GM12872 (cell line): ENCODE measurements at regions not wholly inside any gene's neighbourhood (a gene's known extent, or its start where the extent isn't known, plus 50 kb on each side); places are given as distances from the start of the nearest gene placed in this dataset.

Source experiments
- TF ChIP-seq, protein P1 (sequence below): IDR thresholded peaks from 3 replicates; pipeline ENCODE4 v1.5.1; 2011; ENCODE audit warnings: low read depth, mild to moderate bottlenecking, low read length, moderate library complexity; ENCODE audit not compliant: insufficient read depth

- TF ChIP-seq, protein P1, sequence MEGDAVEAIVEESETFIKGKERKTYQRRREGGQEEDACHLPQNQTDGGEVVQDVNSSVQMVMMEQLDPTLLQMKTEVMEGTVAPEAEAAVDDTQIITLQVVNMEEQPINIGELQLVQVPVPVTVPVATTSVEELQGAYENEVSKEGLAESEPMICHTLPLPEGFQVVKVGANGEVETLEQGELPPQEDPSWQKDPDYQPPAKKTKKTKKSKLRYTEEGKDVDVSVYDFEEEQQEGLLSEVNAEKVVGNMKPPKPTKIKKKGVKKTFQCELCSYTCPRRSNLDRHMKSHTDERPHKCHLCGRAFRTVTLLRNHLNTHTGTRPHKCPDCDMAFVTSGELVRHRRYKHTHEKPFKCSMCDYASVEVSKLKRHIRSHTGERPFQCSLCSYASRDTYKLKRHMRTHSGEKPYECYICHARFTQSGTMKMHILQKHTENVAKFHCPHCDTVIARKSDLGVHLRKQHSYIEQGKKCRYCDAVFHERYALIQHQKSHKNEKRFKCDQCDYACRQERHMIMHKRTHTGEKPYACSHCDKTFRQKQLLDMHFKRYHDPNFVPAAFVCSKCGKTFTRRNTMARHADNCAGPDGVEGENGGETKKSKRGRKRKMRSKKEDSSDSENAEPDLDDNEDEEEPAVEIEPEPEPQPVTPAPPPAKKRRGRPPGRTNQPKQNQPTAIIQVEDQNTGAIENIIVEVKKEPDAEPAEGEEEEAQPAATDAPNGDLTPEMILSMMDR: no peak
Measured at GRCh38 chr10:78929541-78929940, 139.2 kb upstream of the ZMIZ1 start.

GRCh38 chr10:78931321-78932053 is 137.3 kb upstream of the ZMIZ1 start:
- TF ChIP-seq, protein P1: no peak

GRCh38 chr10:78932054-78932386 is 136.7 kb upstream of the ZMIZ1 start:
- TF ChIP-seq, protein P1: no peak

GRCh38 chr10:78932861-78933260 is 135.9 kb upstream of the ZMIZ1 start:
- TF ChIP-seq, protein P1: no peak

- TF ChIP-seq, protein P1: no peak
Measured at GRCh38 chr10:78933828-78934531, 134.8 kb upstream of the ZMIZ1 start.

DNA sequence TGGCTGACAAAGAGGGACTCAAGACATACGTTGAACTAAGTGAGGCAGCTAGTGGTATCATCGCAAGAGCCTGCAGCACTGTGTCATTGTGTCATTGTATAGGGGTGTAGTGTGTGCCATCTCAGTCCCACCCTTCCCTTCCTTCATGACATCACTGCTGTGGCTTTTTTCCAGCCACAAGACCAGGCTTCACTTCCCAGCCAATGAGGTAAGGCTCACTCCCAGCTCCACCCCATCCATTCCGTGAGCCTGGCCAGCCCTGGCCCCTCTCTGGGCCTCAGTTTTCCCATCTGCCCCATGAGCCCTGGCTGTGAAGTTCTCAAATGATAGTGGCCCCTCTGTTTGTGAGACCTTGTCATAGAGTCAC is 134.3 kb upstream of the ZMIZ1 start:
- TF ChIP-seq, protein P1: no peak

- TF ChIP-seq, protein P1: no peak
Measured at GRCh38 chr10:78934994-78935602, 133.7 kb upstream of the ZMIZ1 start.
